C4-2B (cell line): ENCODE measurements at regions not wholly inside any gene's neighbourhood (a gene's known extent, or its start where the extent isn't known, plus 50 kb on each side); places are given as distances from the start of the nearest gene placed in this dataset.

ENCODE experiments used
- ZFX ChIP-seq: fragments of 450-650 bp; IDR thresholded peaks from 2 replicates; pipeline ENCODE4 v1.6.1; 2017
- TF ChIP-seq, protein P1 (sequence below): fragments of 450-650 bp; conservative IDR thresholded peaks from 2 replicates; pipeline ENCODE4 v1.5.1; 2017; ENCODE audit warnings: mild to moderate bottlenecking

DNA sequence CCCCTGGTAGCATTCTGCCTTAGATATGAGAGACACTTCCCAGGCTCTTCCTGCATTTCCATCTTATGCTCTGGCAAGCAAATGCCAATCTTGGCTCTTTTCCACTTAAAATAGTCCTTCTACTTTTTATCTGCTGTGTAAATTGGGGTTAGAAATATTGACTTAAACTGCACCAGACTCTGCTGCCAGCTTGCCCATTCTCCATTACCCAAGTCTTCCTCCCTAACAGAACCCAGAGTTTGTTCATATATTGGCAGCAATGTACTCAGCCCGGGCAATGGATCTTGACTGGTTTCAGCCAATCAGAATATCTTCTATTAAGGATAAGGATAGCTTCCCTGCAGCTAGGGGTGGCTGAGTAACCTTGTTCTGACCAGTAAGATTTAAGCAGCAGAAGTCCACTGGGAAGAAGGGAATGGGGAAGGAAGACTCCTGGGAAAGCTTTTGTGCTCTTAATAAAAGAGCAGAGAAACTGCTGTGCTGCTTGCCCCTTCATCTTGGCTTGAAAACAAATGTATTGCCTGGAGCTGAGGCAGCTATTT is 177.1 kb downstream of the KCNRG start:
- no peak for TF ChIP-seq ZFX
- TF ChIP-seq, protein P1, sequence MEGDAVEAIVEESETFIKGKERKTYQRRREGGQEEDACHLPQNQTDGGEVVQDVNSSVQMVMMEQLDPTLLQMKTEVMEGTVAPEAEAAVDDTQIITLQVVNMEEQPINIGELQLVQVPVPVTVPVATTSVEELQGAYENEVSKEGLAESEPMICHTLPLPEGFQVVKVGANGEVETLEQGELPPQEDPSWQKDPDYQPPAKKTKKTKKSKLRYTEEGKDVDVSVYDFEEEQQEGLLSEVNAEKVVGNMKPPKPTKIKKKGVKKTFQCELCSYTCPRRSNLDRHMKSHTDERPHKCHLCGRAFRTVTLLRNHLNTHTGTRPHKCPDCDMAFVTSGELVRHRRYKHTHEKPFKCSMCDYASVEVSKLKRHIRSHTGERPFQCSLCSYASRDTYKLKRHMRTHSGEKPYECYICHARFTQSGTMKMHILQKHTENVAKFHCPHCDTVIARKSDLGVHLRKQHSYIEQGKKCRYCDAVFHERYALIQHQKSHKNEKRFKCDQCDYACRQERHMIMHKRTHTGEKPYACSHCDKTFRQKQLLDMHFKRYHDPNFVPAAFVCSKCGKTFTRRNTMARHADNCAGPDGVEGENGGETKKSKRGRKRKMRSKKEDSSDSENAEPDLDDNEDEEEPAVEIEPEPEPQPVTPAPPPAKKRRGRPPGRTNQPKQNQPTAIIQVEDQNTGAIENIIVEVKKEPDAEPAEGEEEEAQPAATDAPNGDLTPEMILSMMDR = no peak
